ENCODE measurements at regions not wholly inside any gene's neighbourhood (a gene's known extent, or its start where the extent isn't known, plus 50 kb on each side); places are given as distances from the start of the nearest gene placed in this dataset.

GRCh38 chr7:26044320-26044719 is 107.7 kb upstream of the NFE2L3 start:
- DNase-seq (ENCODE audit: low read depth in 1 of 2, low spot score in 1 of 2), result no peak

DNA sequence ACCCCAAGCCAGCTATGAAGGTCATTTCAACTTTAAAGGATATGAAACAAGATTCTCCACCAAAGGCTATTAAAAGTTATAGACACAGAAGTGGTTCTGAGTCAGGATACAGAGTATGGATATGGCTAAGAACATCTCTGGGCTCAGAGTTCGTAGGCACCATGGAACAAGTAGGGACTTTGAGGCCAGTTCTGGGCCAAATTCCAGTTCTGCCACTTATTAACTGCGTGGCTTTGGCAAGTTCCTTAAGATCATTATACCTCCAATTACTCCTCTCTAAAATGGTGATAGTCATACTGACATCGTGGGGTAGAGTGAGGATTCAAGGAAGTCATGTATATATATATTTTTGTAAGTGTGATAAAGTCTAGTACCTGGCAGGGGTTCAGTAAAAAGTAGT is 105.8 kb upstream of the NFE2L3 start:
- no peak for DNase-seq (ENCODE audit: low read depth in 1 of 2, low spot score in 1 of 2)

DNA sequence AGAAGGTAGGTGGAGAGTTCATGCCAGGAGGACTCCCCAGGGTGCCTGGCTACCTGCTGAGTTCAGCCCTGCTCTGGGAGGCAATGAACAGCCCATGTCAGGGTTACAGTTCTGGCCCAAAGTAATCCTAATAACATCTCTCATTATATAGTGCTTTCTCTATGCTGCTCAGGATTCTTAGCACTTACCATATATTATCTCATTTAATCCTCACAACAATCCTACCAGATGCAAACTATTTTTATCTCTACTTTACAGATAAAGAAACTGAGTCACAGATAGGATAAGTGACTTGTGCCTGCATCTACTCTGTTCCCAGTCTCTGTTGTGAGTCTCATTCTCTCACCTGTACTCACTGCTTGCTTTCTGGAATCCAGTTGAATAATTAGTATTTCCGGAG is 105.1 kb upstream of the NFE2L3 start:
- no peak for DNase-seq (ENCODE audit: low read depth in 1 of 2, low spot score in 1 of 2)

DNA sequence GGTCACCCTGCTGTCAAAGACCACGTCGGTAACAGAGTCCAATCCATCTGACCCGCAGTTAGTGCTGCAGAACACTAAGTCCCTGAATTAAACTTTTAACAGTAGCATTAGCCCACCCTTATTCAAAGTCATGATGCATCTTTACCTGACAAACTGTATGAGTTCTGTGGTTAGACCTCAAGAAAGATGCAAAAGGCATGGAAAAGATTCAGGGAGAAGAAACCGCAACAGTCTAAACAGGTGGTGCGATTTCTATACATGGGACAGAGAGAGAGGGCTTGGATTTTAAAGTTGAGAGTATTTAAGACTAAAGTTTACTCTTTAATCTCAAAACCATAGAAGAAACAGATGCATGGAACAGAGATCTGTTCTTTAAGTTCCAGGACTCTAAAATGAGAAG is 103.3 kb upstream of the NFE2L3 start:
- no peak for DNase-seq (ENCODE audit: low read depth in 1 of 2, low spot score in 1 of 2)

- DNase-seq (ENCODE audit: low read depth in 1 of 2, low spot score in 1 of 2), result no peak
These were observed 102.9 kb upstream of the NFE2L3 start for GRCh38 chr7:26049081-26049480.

GRCh38 chr7:26051021-26051420 is 101.0 kb upstream of the NFE2L3 start:
- no peak for DNase-seq (ENCODE audit: low read depth in 1 of 2, low spot score in 1 of 2)

DNA sequence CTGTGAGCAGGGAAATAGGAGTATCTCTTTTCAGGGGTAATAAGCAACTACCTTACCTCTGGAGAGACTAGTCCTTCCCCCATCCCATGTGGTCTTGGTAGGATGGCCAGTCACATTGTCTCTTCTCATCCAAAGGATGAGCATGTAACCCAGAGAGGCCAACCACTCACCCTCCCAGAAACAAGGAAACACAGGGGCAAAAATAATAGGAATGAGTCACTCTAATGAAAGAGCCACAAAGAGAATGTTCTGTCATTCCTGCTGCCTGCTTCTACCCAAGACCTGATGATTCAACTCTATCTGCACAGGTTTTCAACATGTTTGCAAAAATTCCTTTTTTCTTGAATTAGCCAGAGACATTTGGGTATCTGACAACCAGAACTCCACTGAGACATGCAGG is 99.3 kb upstream of the NFE2L3 start:
- no peak for DNase-seq (ENCODE audit: low read depth in 1 of 2, low spot score in 1 of 2)

DNA sequence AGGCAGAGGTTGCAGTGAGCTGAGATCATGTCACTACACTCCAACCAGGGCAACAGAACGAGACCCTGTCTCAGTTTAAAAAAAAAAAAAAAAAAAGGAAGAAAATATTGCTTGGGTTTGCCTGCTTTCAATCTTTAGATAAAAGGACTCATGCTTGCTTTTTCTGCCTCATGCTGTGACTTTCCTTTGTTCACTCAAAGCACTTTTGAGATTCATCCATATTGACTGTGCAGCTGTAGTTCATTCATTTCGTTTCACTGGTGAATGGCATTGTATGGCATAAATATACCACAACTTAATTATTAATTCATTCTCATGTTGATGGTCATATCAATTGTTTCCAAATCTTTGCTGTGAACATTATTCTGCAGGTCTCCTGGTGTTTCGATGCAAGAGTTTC is 97.6 kb upstream of the NFE2L3 start:
- DNase-seq (ENCODE audit: low read depth in 1 of 2, low spot score in 1 of 2), result no peak

DNA sequence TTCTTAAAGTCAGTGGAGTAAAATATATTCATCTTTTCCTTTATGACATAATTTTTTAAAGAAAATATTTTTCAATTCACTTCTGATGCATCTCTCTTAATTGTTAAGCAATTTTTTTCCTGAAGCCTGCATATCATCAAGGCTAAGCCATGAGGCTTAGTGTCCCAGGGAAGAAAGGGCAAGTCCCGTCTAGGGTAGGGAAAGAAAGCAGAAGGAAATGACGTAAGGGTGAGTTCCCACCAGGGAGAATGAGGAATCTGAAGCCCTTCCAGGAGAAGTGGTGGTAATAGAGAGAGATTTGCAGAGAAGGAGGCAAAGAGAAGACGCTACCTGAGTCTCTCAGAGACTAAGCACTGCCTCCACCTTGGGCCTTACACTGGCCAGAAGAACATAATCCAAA is 96.8 kb upstream of the NFE2L3 start:
- DNase-seq (ENCODE audit: low read depth in 1 of 2, low spot score in 1 of 2), result no peak

GRCh38 chr7:26060733-26061677 is 91.0 kb upstream of the NFE2L3 start:
- DNase-seq (ENCODE audit: low read depth in 1 of 2, low spot score in 1 of 2), result no peak

DNA sequence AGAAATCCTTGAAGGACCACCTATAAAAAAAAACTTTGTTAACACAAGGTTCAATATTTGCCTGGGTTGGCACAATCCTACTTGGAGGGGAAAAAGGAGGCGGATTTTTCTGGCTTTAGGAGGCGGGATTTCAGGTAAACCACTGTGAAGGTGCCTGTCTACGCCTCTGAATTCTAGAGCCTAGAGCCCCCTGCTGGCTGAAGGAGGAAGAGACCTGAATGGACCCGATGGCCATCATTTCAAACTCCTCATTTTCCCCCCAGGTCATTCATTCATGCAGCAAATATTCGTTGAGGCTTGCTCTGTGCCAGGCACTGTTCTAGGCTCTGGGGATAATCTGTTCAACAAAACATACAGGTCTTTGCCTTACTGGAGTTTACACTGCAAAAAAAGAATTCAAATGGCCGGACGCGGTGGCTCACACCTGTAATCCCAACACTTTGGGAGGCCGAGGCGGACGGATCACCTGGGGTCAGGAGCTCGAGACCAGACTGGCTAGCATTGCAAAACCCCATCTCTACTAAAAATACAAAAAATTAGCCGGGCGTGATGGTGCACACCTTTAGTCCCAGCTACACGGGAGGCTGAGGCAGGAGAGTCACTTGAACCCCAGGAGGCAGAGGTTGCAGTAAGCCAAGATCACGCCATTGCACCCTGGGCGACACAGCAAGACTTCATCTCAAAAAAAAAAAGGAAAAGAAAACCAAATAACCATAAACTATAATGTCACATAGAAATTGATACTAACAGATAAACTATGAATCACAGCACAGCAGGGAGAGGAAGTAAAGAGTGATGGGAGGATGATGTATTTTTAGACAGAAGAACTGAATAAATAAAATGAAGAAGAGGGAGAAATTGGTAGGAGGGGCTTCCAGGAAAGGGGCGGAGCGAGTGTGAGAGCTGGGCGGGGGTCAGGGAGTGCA is 90.1 kb upstream of the NFE2L3 start:
- peak; percentile 45 to 59 for DNase-seq (ENCODE audit: low read depth in 1 of 2, low spot score in 1 of 2)

GRCh38 chr7:26065652-26066051 is 86.3 kb upstream of the NFE2L3 start:
- no peak for DNase-seq (ENCODE audit: low read depth in 1 of 2, low spot score in 1 of 2)

- DNase-seq (ENCODE audit: low read depth in 1 of 2, low spot score in 1 of 2), result no peak
These were observed 85.3 kb upstream of the NFE2L3 start for GRCh38 chr7:26066736-26067135.

- no peak for DNase-seq (ENCODE audit: low read depth in 1 of 2, low spot score in 1 of 2)
These were observed 81.7 kb upstream of the NFE2L3 start for GRCh38 chr7:26070290-26070689.

DNA sequence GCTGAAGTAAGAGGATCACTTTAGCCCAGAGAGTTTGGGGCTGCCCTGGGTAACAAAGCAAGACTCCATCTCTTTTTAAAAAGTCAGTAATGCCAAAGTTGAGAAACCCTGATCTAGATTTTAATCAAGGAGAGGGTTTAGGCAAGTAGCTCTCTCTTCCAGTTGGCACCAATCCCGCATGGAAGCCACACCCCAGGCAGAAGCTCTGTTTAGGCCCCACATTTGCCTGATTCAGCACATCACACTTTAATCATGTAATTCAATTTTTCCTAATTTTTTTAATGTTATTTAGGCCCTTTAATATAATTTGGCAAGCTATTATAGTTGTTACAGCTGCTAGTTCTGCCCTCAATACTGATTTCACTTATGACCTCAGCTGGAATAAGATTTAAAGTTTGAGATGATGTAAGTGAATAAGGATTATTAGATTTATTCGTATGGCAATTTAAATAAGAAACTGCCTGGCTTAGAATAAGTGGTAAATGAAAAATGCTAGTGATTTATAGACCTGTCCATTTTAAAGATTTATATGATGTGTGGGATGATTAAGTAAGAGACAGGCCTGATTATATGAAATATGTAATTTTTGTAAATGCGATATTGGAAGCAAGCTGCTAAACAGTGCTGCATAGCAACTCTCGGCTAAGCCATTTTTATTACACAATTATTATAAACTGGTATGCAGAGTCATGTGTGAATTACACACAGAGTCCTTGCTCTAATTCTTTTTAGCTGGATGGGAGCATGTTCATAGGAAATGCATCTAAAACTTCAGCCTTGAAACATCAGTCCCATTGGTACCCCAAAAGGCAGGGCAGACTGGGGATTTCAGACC is 80.2 kb upstream of the NFE2L3 start:
- no peak for DNase-seq (ENCODE audit: low read depth in 1 of 2, low spot score in 1 of 2)

GRCh38 chr7:26073041-26073440 is 79.0 kb upstream of the NFE2L3 start:
- no peak for DNase-seq (ENCODE audit: low read depth in 1 of 2, low spot score in 1 of 2)

GRCh38 chr7:26074919-26075318 is 77.1 kb upstream of the NFE2L3 start:
- no peak for DNase-seq (ENCODE audit: low read depth in 1 of 2, low spot score in 1 of 2)

DNA sequence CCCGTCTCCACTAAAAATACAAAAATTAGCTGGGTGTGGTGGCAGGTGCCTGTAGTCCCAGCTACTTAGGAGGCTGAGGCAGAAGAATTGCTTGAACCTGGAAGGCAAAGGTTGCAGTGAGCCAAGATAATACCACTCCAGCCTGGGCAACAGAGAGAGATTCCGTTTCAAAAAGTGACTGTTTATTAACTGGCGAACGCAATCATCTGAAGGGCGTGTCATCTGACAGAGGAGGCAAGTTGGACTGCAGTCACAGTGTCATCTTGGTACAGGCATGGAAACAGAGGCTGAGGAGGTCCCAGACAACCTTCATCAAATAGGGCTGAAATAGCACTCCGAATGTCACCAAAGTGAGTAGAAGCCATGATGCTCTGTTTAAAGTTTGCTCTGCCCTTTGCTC is 75.3 kb upstream of the NFE2L3 start:
- no peak for DNase-seq (ENCODE audit: low read depth in 1 of 2, low spot score in 1 of 2)

DNA sequence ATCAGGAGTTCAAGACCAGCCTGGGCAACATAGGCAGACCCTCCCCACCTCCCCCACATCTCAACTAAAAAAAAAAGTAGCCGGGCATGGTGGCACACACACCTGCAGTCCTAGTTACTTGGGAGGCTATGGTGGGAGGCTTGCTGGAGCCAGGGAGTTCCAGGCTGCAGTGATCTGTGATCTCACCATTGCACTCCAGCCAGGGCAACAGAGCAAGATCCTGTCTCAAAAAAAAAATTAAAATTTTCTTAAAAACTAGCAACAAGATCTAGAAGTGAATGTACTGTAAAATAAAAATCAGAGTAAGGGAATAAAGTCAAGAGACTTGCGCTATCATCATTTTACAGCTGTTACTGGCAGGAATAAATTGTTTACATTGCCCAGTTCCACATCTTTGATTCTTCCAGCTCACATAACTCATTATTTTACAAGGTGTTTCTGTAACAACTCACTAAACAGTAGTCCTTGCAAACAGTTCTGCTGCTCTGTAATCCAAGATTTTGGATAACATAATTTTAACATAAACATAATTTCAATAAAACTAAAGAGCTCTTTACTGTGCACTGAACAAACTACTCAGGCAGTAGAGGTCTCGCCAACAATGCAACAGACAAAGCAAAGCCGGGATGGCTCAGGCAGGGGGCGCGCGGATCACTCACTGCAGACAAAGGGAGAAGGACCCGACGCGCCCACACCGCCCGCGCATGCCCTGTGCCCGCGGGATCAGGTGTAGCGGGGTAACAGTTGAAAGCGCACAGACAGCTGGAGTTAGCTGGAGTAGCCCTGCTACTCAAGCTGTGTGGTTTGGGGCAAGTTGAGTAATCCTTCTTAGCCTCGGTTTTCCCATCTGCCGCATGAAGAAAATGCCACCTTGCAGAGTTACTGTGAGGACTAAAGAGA is 73.3 kb upstream of the NFE2L3 start:
- DNase-seq (ENCODE audit: low read depth in 1 of 2, low spot score in 1 of 2), result peak; percentile 67 to 68

DNA sequence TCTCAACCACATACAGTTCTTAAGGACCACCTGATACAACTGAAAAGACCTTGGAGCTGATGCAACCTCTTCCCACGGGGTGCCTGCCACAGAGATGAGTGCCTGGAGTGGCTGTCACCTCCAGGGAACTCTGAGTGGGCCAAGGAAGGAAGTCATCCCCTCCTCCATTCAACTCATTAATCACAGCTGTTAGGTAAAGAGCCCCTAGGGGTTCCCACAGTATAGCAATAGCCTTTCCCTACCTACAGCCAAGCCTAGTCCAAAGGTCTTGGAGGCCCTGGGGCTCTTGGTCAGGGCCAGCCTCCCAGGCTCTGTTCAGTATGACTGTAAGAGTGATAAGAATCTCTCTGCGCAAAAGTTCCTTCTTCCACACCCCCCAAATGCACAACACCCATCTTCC is 70.4 kb upstream of the NFE2L3 start:
- no peak for DNase-seq (ENCODE audit: low read depth in 1 of 2, low spot score in 1 of 2)

Data from activated T-helper 1 cell treated with anti-CD3 and anti-CD28 coated beads, Interleukin-2, amount 50 U/mL, for 16 hours (primary cell).